Tibial nerve (tissue), 4 donors: ENCODE measurements at regions not wholly inside any gene's neighbourhood (a gene's known extent, or its start where the extent isn't known, plus 50 kb on each side); places are given as distances from the start of the nearest gene placed in this dataset.

Experiments
- DNase-seq, 2 donors: peaks; one replicate each; pipeline ENCODE4 v3.0.0-alpha.2; 2019; ENCODE audit warnings: low spot score in 2 of 2
- H3K27ac ChIP-seq, 4 donors: fragments of 200-600 bp; sonication (generic) in 3 of 4; one replicate each; pipeline ENCODE4 v1.5.1; 2017 to 2019; ENCODE audit warnings: mild to moderate bottlenecking in 1 of 4
- H3K27me3 ChIP-seq, 2 donors: fragments of 200-600 bp; sonication (generic) in 1 of 2; one replicate each; pipeline versions ENCODE4 v1.5.1 to v1.6.0; 2017 to 2019
- H3K36me3 ChIP-seq, 3 donors: fragments of 200-600 bp; sonication (generic); one replicate each; pipeline ENCODE4 v1.5.1; 2018 to 2019
- H3K4me1 ChIP-seq, 4 donors: fragments of 200-600 bp; sonication (generic) in 3 of 4; one replicate each; pipeline ENCODE4 v1.5.1; 2017 to 2019
- H3K4me3 ChIP-seq, 4 donors: fragments of 200-600 bp; sonication (generic) in 3 of 4; one replicate each; pipeline ENCODE4 v1.5.1; 2017 to 2019; ENCODE audit warnings: mild to moderate bottlenecking in 1 of 4, moderate library complexity in 1 of 4
- H3K9me3 ChIP-seq, 4 donors: fragments of 200-600 bp; sonication (generic) in 3 of 4; one replicate each; pipeline ENCODE4 v1.5.1; 2017 to 2019
- CTCF ChIP-seq, 5 experiments: fragments of 200-600 bp in 3 of 5; fragments of 450-650 bp in 2 of 5; sonication (generic) in 3 of 5; IDR thresholded peaks; one replicate each; pipeline ENCODE4 v1.5.1; 2016 to 2019; ENCODE audit warnings: antibody characterized with exemption in 5 of 5, mild to moderate bottlenecking in 3 of 5, moderate library complexity in 2 of 5
- EP300 ChIP-seq, 2 donors: sonication (generic); formaldehyde crosslinking; IDR thresholded peaks; one replicate each; pipeline ENCODE4 v1.6.1; 2017; ENCODE audit warnings: antibody characterized with exemption in 2 of 2, mild to moderate bottlenecking in 1 of 2
- POLR2A ChIP-seq, 2 donors: fragments of 450-650 bp; IDR thresholded peaks; one replicate each; pipeline ENCODE4 v1.6.1; 2017; ENCODE audit warnings: antibody characterized with exemption in 2 of 2, mild to moderate bottlenecking in 2 of 2, moderate library complexity in 2 of 2
- WGBS, 2 donors: methylation state at CpG; one replicate each; pipeline ENCODE4 v1.1.5; 2018; 5-methylcytosine and 5-hydroxymethylcytosine counted together

- no peak for DNase-seq
- 70 to 79% methylated on average over 2 of the region's 2 CpGs for WGBS, 2 donors
- Histone ChIP-seq H3K36me3 (no peaks in the 10 kb centered on the region), H3K9me3 (no peaks in the 10 kb centered on the region), H3K27me3 (peaks cover 0 to 2% of the 10 kb centered on the region in 2 donors), H3K4me3 (no peak overlapping the region), H3K4me1 (no peaks in the 10 kb centered on the region), H3K27ac (no peak overlapping the region)
- TF ChIP-seq CTCF (IDR thresholded peaks at IDR 0.05) (no peak), POLR2A (IDR thresholded peaks at IDR 0.05) (no peak), EP300 (IDR thresholded peaks at IDR 0.05) (no peak)
Observed at GRCh38 chr2:198483051-198483450, 678.7 kb downstream of the PLCL1 start.

- Histone ChIP-seq H3K4me1 (no peaks in the 10 kb centered on the region), H3K36me3 (no peaks in the 10 kb centered on the region), H3K27ac (no peak overlapping the region), H3K9me3 (no peaks in the 10 kb centered on the region), H3K4me3 (no peak overlapping the region), H3K27me3 (no peaks in the 10 kb centered on the region)
- no peak for TF ChIP-seq EP300 (IDR thresholded peaks at IDR 0.05)
- 26 to 44% methylated on average over 2 of the region's 2 CpGs for WGBS, 2 donors
- no peak for DNase-seq
Observed at GRCh38 chr2:198479065-198479464, 674.7 kb downstream of the PLCL1 start.

- 71 to 76% methylated on average over 1 of the region's 1 CpG for WGBS, 2 donors
- H3K9me3 ChIP-seq = no peaks in the 10 kb centered on the region
- H3K27ac ChIP-seq = no peak overlapping the region
- H3K4me3 ChIP-seq = no peak overlapping the region
- no peaks in the 10 kb centered on the region for H3K27me3 ChIP-seq
- DNase-seq = no peak
- TF ChIP-seq POLR2A (IDR thresholded peaks at IDR 0.05) (no peak), CTCF (IDR thresholded peaks at IDR 0.05) (no peak), EP300 (IDR thresholded peaks at IDR 0.05) (no peak)
- no peaks in the 10 kb centered on the region for H3K36me3 ChIP-seq
- H3K4me1 ChIP-seq = no peaks in the 10 kb centered on the region
Observed at GRCh38 chr2:198478361-198478760, 674.0 kb downstream of the PLCL1 start.

GRCh38 chr2:198476007-198476406 is 671.6 kb downstream of the PLCL1 start:
- 37 to 50% methylated on average over 1 of the region's 1 CpG for WGBS, 2 donors
- TF ChIP-seq CTCF (IDR thresholded peaks at IDR 0.05) = no peak
- no peak for TF ChIP-seq EP300 (IDR thresholded peaks at IDR 0.05)
- TF ChIP-seq POLR2A (IDR thresholded peaks at IDR 0.05) = no peak
- H3K4me3 ChIP-seq = no peak overlapping the region
- no peak overlapping the region for H3K27ac ChIP-seq
- H3K9me3 ChIP-seq = no peaks in the 10 kb centered on the region
- H3K36me3 ChIP-seq = no peaks in the 10 kb centered on the region
- no peak for DNase-seq
- no peaks in the 10 kb centered on the region for H3K27me3 ChIP-seq
- no peaks in the 10 kb centered on the region for H3K4me1 ChIP-seq

- Histone ChIP-seq H3K4me3 (no peak overlapping the region), H3K9me3 (no peaks in the 10 kb centered on the region), H3K4me1 (no peaks in the 10 kb centered on the region), H3K27me3 (no peaks in the 10 kb centered on the region), H3K27ac (no peak overlapping the region), H3K36me3 (no peaks in the 10 kb centered on the region)
- TF ChIP-seq POLR2A (IDR thresholded peaks at IDR 0.05) (no peak), CTCF (IDR thresholded peaks at IDR 0.05) (peak in 1 of 5 experiments; percentile 7)
- no peak for DNase-seq
- WGBS, 2 donors = 51 to 53% methylated on average over 2 of the region's 2 CpGs
Observed at GRCh38 chr2:198471291-198471690, 666.9 kb downstream of the PLCL1 start.

GRCh38 chr2:198468136-198468535 is 663.7 kb downstream of the PLCL1 start:
- Histone ChIP-seq H3K27ac (no peak overlapping the region), H3K9me3 (peaks cover 0 to 4% (median 0%) of the 10 kb centered on the region in 4 donors), H3K27me3 (no peaks in the 10 kb centered on the region), H3K36me3 (no peaks in the 10 kb centered on the region), H3K4me3 (no peak overlapping the region), H3K4me1 (no peaks in the 10 kb centered on the region)
- DNase-seq = no peak
- TF ChIP-seq POLR2A (IDR thresholded peaks at IDR 0.05) = no peak
- TF ChIP-seq CTCF (IDR thresholded peaks at IDR 0.05) = no peak
- no peak for TF ChIP-seq EP300 (IDR thresholded peaks at IDR 0.05)
- WGBS, 2 donors = 80 to 91% methylated on average over 3 of the region's 3 CpGs
